Breast epithelium (tissue), 3 donors: ENCODE measurements at regions not wholly inside any gene's neighbourhood (a gene's known extent, or its start where the extent isn't known, plus 50 kb on each side); places are given as distances from the start of the nearest gene placed in this dataset.

ENCODE experiments used
- POLR2A ChIP-seq: fragments of 450-650 bp; IDR thresholded peaks from one replicate; pipeline ENCODE4 v1.6.1; 2016; ENCODE audit warnings: antibody characterized with exemption, mild to moderate bottlenecking, moderate library complexity
- POLR2AphosphoS5 ChIP-seq, 3 donors: sonication (generic); formaldehyde crosslinking; IDR thresholded peaks; one replicate each; pipeline ENCODE4 v1.6.1; 2017; ENCODE audit warnings: antibody characterized with exemption in 3 of 3

- TF ChIP-seq POLR2A = no peak
- no peak for TF ChIP-seq POLR2AphosphoS5 (IDR thresholded peaks at IDR 0.05)
Measured at GRCh38 chrX:117291760-117292159, 824.9 kb downstream of the KLHL13 start.
